ENCODE measurements at regions not wholly inside any gene's neighbourhood (a gene's known extent, or its start where the extent isn't known, plus 50 kb on each side); places are given as distances from the start of the nearest gene placed in this dataset.
"Not testable (repeated sequence)": the region's sequence is repeated elsewhere in the genome, so short reads cannot be mapped to it uniquely, and the experiment has no call there.

DNA sequence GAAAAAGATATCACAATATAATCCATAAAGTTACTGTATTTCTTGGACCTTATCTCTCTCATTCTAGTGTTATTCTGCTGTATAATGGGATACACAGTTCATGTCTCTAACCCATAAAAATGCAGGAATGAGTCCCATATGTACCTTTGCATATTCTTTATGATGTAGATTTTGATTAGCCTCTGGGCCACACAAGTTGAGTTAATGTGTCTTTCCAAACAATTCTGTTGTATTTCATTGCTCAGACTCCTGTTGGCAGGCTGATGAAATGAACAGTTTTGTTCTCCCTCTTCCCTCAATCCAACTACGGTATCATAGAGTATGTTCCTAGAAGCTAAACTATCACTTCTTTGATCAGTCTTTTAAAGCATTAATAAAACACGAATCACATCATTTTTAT, 113.2 kb upstream of the SATB2 start:
- DNase-seq (ENCODE audit: low read depth, low spot score), result no peak

DNA sequence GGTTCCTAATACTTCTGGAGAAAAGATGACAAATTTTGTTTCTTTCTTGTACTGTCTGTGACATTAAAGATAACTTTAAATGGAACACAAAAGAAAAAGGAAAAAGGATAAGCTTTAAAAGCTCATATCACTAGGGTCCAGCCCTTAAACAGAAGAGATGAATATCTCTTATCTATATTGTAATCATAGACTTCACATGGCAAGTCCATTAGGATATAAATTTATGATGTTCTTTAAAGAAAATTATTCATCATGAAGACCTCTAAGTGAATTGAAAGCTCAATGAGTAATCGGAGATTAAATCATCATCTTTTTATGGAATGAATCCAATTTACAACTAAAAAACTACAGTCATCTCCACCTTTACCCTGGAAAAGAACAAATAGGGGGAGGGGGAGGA, 111.6 kb upstream of the SATB2 start:
- DNase-seq (ENCODE audit: low read depth, low spot score), result no peak

DNA sequence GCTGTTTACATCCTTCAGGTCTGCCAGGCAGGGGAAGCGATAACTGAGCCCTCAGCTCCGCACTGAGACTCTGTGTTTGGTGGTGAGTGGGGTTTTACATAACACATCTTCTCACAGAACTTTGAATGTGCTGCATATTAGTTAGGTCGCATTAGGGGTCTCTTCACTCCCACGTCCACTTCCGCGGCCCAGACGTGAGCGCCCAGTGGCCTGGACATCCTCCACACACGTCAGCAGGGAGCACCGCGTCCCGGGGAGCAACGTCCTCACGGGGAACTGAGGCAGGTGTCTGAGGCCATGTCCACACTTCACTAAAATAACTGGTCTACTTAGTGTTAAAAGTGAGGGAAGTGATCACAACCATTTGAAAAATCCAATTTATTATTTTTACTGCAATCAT, 100.4 kb upstream of the SATB2 start:
- no peak for DNase-seq (ENCODE audit: low read depth, low spot score)

DNA sequence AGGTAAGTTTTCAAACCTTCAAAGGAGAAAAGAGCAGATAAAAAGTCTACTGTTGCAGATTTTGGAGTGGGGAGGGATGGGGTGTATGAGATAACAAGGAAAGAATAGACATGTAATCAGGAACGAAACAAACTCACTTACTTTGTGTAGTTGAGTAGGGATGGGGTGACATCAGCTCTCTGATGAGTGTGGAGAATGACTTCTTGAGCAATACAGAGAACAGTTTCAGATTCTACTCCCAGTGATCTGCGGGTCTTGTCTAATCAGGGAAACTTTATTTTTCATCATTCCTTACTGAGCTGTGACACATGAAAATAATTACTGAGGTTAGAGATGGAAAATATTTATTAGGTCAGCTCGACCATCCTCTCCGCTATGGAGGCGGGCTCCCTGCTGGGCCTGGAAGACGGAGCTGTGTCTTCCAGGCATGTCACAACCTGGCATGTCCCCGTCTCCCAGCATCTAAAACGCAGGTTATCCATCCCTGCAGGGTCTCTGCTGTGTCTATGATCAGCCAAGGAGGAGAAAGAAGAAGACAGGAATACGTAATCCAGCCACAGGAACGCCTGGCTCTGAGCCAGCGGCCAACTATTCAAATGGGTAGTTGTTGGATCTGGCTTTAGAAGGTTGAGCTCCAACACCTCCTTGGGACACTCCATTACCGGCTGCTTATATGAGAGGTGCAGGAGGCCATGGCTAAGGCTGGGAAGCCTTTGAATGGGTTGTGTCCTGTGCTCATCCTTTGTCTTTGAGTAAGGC, 99.0 kb upstream of the SATB2 start:
- DNase-seq (ENCODE audit: low read depth, low spot score), result no peak

DNA sequence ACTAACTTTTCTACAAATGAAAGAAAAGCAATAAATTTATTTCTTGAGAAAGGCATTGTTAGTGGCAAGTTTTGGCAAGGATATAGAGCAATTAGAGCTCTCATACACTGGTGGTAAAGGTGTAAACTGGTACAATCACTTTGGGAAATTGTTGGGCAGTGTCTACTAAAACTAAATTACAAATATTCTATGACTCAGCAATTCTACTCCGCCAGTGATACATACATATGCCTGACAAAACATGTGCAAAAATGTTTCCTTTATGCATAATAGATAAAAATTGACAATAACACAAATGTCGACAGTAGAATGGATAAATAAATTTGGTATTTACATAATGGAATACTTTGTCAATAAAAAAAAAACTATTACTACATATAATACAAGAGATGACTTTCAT, 96.3 kb upstream of the SATB2 start:
- DNase-seq (ENCODE audit: low read depth, low spot score), result no peak

DNA sequence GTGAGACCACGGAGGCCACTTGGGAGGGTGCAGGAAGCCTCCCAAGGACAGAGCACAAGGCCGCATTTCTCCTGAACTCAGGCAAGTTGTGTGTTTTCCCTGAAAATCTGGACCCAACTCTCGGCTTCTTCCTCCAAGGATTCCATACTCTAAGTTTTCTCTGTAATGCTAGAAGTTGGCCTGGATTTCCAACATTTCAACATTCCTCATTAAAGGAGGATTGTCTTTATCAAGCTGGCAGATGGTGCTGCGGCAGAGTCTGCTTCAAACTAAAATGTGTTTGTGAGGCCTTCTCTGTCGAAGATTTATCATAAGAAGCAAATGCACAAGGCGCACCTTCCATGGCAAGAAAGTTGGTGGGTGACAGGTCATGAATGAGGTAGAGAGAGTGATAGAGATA, 94.4 kb upstream of the SATB2 start:
- DNase-seq (ENCODE audit: low read depth, low spot score), result no peak

DNA sequence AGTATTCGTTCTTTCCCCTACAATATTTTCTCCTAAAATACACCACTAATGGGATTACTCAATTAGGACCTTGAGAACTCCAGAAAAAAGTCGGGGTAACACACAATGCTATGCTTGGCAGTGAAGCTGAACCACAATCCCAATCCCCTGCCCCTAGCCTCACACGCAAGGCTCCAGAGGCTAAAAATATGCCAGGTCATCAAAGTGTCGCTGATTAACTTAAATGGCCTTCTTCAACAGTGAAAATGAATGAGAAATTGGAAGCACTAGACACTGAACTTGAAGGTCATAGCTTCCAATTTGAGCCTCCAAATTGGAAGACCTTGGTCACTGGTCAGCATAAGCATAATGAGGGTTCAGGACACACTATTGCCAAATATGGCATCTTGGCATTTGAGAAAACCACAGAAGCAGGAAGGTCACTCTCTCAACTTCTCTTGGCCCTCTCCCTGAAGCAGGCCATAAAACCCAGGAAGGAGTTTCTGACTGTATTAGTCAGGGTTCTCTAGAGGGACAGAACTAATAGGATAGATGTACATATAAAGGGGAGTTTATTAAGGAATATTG, 86.0 kb upstream of the SATB2 start:
- DNase-seq (ENCODE audit: low read depth, low spot score), result no peak

DNA sequence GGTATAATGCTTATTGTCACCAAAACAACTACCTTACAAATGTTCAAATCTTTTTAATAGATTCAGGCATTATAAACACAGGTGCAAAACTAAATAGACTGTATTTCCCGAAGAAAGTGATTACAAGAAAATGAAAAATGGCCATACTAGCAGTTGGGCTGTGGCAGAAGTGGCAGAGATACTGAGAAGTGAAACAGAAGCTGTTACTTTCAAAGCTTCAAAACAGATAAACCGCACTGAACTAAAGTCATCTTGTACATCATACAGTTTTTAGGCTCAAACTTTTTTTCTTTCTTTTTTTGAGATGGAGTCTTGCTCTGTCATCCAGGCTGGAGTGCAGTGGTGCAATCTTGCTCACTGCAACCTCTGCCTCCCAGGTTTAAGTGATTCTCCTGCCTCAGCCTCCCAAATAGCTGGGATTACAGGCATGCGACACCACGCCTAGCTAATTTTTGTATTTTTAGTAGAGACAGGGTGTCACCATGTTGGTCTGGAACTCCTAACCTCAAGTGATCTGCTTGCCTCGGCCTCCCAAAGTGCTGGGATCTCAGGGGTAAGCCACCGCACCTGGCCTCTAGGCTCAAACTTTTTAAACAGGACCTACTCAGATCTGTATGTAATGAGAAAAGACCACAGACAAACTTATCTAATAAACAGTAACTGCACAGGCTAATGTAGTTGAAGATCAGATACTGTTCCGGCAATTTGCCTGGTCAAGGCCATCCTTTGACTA, 77.9 kb upstream of the SATB2 start:
- DNase-seq (ENCODE audit: low read depth, low spot score), result no peak

DNA sequence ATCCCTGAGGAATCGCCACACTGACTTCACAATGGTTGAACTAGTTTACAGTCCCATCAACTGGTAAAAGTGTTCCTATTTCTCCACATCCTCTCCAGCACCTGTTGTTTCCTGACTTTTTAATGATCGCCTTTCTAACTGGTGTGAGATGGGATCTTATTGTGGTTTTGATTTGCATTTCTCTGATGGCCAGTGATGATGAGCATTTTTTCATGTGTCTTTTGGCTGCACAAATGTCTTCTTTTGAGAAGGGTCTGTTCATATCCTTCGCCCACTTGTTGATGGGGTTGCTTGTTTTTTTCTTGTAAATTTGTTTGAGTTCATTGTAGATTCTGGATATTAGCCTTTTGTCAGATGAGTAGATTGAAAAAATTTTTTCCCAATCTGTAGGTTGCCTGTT, 76.1 kb upstream of the SATB2 start:
- DNase-seq (ENCODE audit: low read depth, low spot score), result not testable (repeated sequence)

DNA sequence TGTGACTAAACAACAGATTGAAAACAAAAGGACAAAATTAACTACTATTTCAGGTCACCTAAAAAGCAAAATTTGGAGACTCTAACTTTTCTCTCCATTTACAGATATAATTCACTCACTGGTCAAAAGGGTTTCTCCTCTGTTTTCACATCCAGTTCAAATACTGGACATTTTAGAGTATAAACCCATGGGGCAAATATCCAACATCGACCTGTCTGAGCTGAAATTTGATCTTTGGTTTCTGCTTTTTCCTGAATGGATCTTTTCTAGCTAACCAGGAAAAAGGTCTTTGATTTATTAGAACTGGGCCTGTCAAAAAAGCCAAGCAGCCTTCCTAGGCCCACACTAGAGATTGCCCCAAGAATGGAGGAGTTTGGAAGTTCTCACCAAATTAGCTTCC, 69.3 kb upstream of the SATB2 start:
- no peak for DNase-seq (ENCODE audit: low read depth, low spot score)

DNA sequence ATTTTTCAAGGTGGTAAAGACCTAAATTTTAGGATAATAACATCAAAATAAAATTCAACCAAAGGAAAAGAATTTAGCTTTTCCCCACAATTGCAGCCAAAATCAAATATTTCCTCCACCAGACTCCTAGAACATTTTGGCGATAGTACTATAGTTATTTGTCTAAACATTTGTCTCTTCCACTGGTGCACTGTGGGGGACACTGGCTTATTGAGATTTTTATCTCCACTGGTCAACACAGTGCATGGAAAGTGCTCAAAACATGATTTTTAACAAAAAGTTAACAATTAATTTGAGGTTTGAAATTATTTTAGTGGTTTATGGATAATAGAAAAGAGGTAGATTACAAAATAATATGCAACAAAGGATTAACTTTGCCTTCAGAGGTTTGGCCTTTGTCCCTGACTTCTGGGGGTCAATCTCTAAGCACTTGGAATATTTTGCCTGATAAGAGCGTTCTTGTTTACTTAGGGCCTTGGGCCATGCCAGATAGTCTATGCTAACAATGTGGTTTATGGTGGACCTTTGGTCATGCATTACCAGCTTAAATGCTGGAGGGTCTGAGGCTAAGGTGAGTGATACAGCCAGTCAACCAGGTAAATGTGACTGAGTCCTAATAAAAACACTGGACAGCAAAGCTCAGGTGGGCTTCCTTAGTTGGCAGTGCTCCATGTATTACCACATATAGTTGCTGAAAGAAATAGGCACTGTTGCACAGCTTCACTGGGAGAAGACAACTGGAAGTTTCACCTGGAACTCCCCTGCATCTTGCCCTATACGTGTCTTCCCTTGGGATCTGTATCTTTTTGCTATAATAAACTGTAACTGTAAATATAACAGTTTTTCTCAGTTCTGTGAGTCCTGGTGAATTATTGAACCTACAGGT, 67.2 kb upstream of the SATB2 start:
- no peak for DNase-seq (ENCODE audit: low read depth, low spot score)

DNA sequence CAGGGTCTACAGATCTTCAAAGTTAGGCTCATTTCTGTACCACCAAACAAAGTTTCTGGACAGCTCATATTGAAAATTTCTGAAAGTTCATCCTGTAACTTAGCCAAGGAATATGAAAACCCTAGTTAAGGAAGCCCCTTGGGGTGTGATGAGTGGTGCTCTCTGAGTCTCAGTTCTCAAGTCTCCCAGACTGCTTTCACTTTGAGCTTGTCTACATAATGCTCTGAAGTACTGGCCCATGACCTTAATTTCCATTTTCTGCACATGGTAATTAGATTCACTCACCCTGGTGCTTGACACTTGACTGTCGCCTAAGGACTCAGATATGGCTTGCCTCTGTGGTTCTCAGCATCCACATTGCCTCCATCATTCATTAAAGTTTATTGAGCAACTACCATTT, 51.7 kb upstream of the SATB2 start:
- no peak for DNase-seq (ENCODE audit: low read depth, low spot score)

Measured in iPS DF 19.7 (cell line).